Testis (tissue), 2 donors: ENCODE measurements at regions not wholly inside any gene's neighbourhood (a gene's known extent, or its start where the extent isn't known, plus 50 kb on each side); places are given as distances from the start of the nearest gene placed in this dataset.

Source experiments
- DNase-seq: peaks from one replicate; pipeline ENCODE4 v3.0.0-alpha.2; 2019
- H3K27ac ChIP-seq, 2 donors: fragments of 200-600 bp; sonication (generic); one replicate each; pipeline ENCODE4 v1.5.1; 2019
- H3K27me3 ChIP-seq: fragments of 200-600 bp; sonication (generic); one replicate; pipeline ENCODE4 v1.5.1; 2019
- H3K36me3 ChIP-seq: fragments of 200-600 bp; sonication (generic); one replicate; pipeline ENCODE4 v1.5.1; 2017; ENCODE audit warnings: low read depth; ENCODE audit errors: missing control alignments
- H3K4me1 ChIP-seq: fragments of 200-600 bp; sonication (generic); one replicate; pipeline ENCODE4 v1.5.1; 2019
- H3K4me3 ChIP-seq, 2 donors: fragments of 200-600 bp; sonication (generic); one replicate each; pipeline ENCODE4 v1.5.1; 2017 to 2019
- H3K9me3 ChIP-seq: fragments of 200-600 bp; sonication (generic); one replicate; pipeline ENCODE4 v1.5.1; 2017
- CTCF ChIP-seq, 3 experiments: fragments of 450-650 bp in 2 of 3; fragments of 200-600 bp in 1 of 3; sonication (generic) in 1 of 3; IDR thresholded peaks; one replicate each; pipeline ENCODE4 v1.5.1; 2016 to 2019; ENCODE audit warnings: antibody characterized with exemption in 3 of 3, mild to moderate bottlenecking in 2 of 3, moderate library complexity in 1 of 3
- POLR2A ChIP-seq: fragments of 450-650 bp; IDR thresholded peaks from one replicate; pipeline ENCODE4 v1.6.1; 2017; ENCODE audit warnings: antibody characterized with exemption, mild to moderate bottlenecking, moderate library complexity
- WGBS, 2 donors: methylation state at CpG; one replicate each; pipeline ENCODE4 v1.1.5; 2018; 5-methylcytosine and 5-hydroxymethylcytosine counted together
- intact Hi-C: fragments of 100-400 bp; cut with DNase I; formaldehyde crosslinking; loops from one replicate; pipeline ENCODE4 v1.15.1; 2023; ENCODE audit warnings: low total_unique reads

DNA sequence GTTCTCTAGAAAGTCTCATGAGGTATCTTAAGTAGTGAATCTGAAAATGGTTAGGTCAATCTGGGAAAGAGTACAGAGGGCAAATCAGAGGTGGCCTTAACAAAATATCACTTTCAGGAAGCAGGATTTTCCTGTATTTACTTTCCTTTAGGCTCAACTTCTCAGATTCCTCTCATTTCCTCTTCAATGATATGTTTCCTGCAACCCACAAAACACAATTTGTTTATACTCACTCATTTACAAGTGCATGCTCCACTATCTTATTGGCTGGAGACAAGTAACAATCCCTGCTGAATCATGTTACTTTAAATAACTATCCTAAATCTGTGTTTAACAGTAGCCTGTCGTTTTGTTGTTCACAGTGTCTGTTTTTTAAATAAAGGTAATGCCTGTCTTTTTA, 228.1 kb downstream of the DSC3 start:
- no peak for TF ChIP-seq POLR2A
- TF ChIP-seq CTCF (IDR thresholded peaks at IDR 0.05), result no peak
- H3K9me3 ChIP-seq, result no peaks in the 10 kb centered on the region
- no peaks in the 10 kb centered on the region for H3K27me3 ChIP-seq
- intact Hi-C loops, result no loop called here
- no peak for DNase-seq
- H3K36me3 ChIP-seq, result no peaks in the 10 kb centered on the region
- H3K27ac ChIP-seq, result no peak overlapping the region
- no peak overlapping the region for H3K4me3 ChIP-seq
- 47 to 50% methylated on average over 1 of the region's 1 CpG for WGBS, 2 donors
- no peaks in the 10 kb centered on the region for H3K4me1 ChIP-seq

- no peaks in the 10 kb centered on the region for H3K27me3 ChIP-seq
- no peaks in the 10 kb centered on the region for H3K9me3 ChIP-seq
- no peaks in the 10 kb centered on the region for H3K4me1 ChIP-seq
- WGBS, 2 donors, result 66 to 73% methylated on average over 2 of the region's 2 CpGs
- DNase-seq, result no peak
- no peak overlapping the region for H3K4me3 ChIP-seq
- H3K27ac ChIP-seq, result no peak overlapping the region
- TF ChIP-seq CTCF (IDR thresholded peaks at IDR 0.05) (no peak), POLR2A (no peak)
- intact Hi-C loops, result no loop called here
- no peaks in the 10 kb centered on the region for H3K36me3 ChIP-seq
Observed at GRCh38 chr18:30811580-30811979, 231.0 kb downstream of the DSC3 start.

DNA sequence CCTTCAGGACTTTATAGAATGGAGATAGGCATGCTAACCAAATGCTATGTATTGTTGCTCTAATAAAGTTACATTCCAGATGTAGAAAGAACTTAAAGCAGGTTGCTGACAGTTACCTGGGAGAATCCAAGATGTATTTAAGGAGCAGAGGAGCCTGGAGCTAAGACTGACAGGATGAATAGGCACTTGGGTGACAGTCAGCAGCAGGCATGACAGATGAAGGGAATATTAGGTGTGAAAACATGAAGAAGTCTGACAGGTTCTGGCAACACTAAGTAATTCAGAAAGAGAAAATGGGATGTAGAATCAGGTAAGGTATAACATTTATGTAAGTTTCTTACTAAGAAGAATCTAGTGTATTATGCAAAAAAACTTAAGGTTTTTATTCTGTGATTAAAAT, 232.0 kb downstream of the DSC3 start:
- H3K9me3 ChIP-seq, result no peaks in the 10 kb centered on the region
- no peaks in the 10 kb centered on the region for H3K27me3 ChIP-seq
- intact Hi-C loops, result no loop called here
- no peaks in the 10 kb centered on the region for H3K4me1 ChIP-seq
- no peaks in the 10 kb centered on the region for H3K36me3 ChIP-seq
- H3K4me3 ChIP-seq, result no peak overlapping the region
- no peak overlapping the region for H3K27ac ChIP-seq
- no peak for DNase-seq
- TF ChIP-seq CTCF (IDR thresholded peaks at IDR 0.05) (no peak), POLR2A (no peak)

DNA sequence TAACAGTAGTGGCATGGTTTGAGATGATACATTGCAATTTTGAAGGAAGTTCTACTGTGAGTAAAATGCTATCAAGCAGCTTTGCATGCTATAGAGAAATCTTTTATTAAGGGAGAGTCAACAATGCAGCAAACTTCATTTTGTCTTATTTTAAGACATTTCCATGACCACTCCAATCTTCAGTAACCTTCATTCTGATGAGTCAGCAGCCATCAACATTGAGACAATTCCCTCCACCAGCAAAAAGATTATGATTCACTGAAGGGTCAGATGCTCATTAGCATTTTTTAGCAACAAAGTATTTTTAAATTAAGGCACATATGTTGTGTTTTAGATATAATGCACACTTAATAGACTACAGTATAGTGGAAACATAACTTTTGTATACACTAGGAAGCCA, 235.7 kb downstream of the DSC3 start:
- no peaks in the 10 kb centered on the region for H3K4me1 ChIP-seq
- H3K27me3 ChIP-seq, result no peaks in the 10 kb centered on the region
- H3K9me3 ChIP-seq, result no peaks in the 10 kb centered on the region
- H3K36me3 ChIP-seq, result no peaks in the 10 kb centered on the region
- no peak for TF ChIP-seq POLR2A
- H3K27ac ChIP-seq, result no peak overlapping the region
- intact Hi-C loops, result no loop called here
- H3K4me3 ChIP-seq, result no peak overlapping the region
- DNase-seq, result no peak

DNA sequence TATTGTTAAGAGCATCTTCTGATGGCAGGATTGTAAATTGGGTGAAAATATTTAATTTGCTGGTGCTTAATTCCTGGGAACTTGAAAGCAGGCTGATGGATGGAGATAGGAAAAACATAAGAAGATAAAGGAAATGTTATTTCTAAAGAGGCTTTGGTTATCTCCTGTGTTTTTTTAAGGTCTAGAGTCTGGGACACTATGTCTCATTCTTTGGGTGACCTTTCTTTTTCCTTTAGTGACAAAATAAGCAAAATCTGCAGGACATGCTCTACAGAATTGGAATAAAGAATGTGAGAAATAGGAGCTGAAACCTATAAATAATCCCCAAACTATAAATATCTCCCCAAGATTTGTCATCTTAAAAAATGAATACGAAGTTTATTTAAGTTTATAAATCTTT, 241.7 kb downstream of the DSC3 start:
- 43 to 44% methylated on average over 1 of the region's 1 CpG for WGBS, 2 donors
- TF ChIP-seq POLR2A (no peak), CTCF (IDR thresholded peaks at IDR 0.05) (no peak)
- Histone ChIP-seq H3K4me3 (no peak overlapping the region), H3K27ac (no peak overlapping the region), H3K4me1 (no peaks in the 10 kb centered on the region), H3K27me3 (no peaks in the 10 kb centered on the region), H3K9me3 (no peaks in the 10 kb centered on the region), H3K36me3 (no peaks in the 10 kb centered on the region)
- no peak for DNase-seq
- intact Hi-C loops, result no loop called here
